Stimulated activated CD4-positive, alpha-beta T cell treated with anti-CD3 and anti-CD28 coated beads, Interleukin-4, amount 100 ng/mL, for 48 hours (primary cell): ENCODE measurements at regions not wholly inside any gene's neighbourhood (a gene's known extent, or its start where the extent isn't known, plus 50 kb on each side); places are given as distances from the start of the nearest gene placed in this dataset.

Source experiments
- DNase-seq, 2 donors: peaks; one replicate each; pipeline ENCODE4 v3.0.0-alpha.2; 2020; ENCODE audit warnings: low read depth in 2 of 2

DNA sequence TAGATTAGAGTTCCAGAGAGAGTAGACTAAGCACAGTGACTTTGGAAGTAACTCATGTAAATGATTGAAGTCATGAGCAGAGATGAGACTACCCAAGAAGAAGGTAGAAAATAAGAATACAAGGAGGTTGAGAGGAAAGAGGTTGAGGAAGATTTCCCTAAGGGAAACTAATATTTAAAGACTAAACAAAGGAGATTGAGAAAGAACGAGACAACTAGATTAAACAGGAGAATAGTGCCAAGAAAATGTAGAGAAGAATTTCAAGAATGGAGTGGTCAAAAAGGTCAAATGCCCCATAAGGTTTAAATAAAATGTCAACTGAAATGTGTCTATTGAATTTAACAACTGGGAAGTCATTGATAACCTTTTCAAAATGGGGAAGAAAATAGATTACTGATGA is 59.0 kb downstream of the RPS29 start:
- no peak for DNase-seq

DNA sequence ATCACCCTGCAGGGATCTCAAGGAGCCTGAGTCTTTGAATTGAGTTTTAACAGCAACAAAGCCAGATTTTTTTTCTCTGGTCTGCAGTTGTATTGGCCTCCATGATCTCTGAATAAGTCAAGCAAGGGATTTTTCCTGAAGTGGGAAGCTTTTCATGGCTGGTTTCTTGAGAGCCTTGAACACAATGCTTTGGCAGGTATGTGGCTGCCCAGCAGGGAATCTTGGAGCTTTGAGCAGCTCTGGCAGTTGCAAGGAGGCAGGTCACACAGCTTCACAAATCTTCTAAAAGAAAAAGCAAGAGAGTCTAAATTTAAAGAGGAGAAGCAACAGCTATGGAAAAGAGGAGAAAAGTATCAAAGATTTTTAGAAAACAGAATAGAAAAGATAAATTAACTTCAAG is 60.1 kb downstream of the RPS29 start:
- no peak for DNase-seq

DNA sequence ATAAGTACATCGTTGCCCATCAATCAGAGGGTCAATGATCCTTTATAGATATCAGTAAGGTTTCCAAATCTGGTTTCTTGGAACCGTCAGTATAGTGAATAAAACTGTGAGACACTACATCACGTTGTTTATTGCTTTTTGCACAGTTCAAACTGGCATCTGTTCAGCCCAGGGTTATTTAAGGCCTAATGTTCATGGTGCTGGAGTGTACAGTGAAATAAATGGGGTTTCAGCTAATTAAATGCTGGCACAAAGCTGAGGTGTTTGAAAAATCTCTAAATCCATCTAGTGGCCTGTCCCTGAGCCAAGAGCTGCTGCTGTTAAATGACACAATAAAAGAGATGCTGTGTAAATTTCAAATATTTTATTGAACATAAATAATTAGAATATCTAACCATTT is 69.9 kb downstream of the RPS29 start:
- no peak for DNase-seq

DNA sequence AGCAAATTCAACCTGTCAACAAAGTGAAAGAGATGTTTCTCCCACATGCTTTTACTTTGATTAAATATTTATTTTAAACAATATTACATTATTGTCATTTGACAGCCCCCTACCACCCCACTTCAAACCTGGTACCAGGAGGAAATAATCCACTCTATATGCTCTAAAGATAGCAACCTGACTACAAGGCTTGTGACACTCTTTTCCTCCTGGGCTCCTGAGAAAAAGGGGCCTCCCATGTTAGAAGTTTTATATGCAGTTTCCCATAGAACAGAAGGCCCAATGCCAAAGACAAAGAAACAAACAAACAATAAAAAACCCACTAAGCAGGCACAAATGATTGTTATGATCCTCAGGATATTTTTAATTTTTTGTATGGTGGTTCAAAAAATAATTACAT is 73.6 kb downstream of the RPS29 start:
- DNase-seq: no peak

DNA sequence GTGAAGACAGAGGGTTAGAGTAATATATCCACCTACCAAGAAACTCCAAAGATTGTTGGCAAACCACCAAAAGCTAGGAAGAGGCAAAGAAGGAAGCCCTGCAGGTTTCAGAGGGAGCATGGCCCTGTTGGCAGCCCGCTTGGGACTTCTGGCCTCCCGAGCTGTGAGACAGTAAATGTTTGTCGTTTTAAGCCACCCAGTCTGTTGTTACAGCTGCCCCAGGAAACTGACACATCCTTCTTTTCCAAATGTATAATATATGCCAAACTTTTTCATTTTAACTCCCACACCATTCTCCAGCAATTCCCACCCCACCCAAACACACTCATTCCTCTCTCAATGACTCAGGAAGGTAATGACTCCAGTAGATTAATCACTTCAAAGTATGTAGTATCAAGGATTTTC is 74.0 kb downstream of the RPS29 start:
- DNase-seq: no peak

DNA sequence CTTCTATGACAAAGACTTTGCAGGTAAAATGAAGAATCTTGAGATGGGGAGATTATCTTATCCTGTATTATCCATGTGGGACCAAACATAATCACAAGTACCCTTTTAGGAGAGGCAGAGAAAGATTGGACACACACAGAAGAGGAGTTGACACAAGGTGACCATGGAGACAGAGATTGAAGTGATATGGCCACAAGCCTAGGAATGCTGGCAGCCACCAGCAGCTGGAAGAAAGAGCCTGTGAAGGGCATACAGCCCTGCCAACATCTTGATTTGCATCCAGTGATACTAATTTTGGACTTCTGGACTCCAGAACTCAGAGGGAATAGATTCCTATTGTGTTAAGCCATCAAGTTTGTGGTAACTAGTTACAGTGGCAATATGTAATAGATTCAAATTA is 78.1 kb downstream of the RPS29 start:
- DNase-seq: no peak

DNA sequence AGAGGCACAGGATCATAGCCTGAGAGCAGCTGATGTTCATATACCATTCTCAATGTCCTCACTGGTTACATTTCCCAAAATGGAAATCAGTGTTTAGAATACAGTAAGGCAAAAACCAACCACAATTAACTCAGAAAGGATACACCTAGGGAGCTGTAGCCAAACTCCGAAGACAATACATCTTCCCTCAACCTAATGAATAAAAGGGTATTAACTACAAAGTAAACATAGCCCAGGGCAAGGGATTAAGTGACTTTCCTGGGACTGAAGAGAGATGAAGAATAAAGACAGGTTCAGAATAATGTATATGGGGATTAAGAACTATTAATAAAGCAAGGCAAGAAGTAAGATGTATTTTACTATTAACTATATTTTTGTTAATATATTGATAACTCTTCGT is 79.5 kb downstream of the RPS29 start:
- DNase-seq: no peak

DNA sequence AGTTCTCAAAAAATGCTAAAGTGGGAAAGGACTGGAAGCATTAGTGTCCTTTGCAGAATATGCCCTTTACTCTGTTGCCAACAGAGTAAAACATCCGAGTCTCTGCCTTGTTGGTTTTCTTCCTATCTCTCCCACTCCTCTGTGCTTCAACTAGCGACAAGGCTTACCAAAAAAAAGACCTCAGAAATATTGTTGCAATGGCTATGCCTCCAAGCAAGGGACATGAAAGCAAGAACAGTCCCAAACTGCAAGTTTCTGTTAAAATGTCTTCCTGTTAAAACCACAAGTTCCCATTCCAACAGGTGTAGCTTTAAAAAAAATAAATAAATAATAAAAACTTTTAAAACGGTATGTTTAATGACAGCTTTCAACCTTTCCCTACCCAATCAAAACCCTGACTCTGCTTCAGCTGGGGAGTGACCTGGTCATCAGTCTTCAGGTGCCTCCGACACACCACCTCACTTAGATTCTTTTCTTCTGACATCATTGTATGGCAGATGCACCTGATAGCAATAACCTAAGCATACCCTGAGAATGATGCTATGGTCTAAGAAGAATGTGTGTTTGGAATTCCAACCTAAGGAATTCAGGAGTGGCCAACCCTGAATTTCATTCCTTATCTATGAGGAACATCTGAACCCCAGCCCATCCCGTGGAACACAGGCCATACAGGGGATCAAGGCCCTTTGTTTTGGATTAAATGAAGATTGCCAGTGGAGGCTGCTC is 81.0 kb downstream of the RPS29 start:
- DNase-seq: no peak

DNA sequence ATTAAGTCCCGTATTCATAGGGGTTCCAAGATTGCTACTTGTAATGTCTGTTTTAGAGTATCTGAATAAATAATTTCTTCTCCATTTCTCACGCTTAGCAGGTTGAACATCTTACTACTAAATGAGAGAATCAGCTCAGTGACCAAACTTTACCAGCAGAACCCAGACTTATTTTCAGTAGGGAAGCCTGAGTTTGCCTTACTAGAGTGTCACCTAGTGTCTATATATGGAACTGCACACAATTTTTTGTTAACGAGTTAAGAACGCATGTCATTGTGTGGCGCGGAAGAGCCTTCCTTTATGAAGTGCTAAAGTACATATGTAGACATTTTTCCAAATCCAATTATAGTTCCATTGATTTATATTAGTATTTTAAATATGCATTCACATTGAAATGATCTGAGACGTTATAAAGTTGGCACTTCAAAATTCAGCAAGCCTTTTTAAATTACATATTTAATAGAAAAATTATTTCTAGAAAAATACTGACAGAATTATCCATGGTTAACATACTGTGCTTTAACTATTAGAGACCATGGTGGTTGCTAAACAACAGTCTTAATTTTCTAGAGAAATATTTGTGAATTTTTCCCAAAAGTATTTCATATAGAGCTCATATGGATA is 88.3 kb downstream of the RPS29 start:
- no peak for DNase-seq

DNA sequence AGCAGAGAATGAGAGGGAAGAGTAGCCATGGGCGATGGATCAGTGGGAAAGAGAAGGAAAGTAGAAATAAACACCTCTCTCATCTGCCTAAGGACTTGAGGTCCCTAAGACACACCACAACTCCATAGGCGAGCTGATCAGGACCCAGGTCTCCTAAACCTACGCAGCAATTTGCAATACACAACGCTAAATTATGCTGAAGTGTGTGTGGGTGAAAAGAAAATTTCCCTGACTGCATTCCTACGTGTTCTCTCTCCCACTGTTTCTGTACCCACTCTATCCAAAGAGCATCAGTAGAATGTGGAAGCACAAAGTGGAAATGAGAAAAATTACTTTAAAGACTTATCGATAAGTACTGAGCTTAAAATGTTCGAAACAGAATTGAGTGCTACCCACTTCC is 88.9 kb downstream of the RPS29 start:
- DNase-seq: no peak

DNA sequence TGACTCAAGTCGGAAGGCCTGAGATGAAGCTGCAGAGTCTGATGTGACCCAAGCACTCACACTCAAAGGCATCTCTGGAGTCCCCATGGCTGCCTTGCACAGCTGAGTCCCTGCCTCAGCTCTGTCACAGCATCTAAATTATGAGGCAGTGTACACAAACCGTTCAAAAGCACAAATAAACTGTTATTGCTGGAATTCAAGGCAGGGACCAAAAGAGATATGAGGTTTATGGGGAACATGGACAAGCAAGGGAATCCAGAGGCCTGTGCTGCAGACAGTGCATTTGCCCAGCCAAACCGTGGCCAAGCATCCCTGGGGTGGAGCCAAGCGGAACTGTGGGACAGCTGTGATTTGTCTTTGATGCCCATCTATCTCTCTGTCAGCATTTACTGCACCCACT is 91.3 kb downstream of the RPS29 start:
- DNase-seq: no peak

DNA sequence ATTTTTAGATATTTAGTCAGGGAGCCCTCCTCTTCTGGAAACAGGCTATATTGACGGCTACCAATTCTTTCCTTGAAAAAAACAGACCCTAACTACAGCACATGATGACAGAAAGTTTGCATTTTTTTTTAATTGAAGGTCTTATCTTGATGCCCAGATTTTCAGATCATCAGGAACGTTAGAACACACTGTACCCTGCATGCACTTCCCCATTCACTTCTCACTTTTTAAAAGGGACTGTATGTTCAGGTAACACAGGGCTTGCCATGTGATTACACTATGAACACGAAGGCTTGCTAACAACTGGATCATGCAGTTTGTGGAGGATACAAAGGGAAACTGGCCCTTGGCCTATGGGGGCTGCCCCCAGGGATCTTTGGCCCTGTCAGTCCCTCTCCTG is 92.6 kb downstream of the RPS29 start:
- no peak for DNase-seq

DNA sequence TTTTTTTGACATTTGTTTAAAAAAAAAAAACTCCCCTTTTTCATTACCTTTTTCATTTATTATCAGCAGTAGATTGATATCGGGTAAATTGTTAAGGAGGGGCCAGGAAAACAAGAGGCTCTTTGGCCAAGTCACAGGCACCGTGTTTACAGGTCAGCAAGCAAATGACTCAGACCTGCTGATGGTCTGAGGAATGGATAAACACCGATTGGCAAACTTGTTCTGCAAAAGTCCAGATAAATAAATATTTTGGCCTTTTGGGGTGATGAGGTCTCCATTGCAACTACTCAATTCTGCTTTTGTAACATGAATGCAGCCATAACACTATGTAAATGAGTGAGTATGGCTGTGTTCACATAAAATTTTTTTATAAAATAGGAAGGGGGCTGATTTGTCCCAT is 94.0 kb downstream of the RPS29 start:
- DNase-seq: no peak

DNA sequence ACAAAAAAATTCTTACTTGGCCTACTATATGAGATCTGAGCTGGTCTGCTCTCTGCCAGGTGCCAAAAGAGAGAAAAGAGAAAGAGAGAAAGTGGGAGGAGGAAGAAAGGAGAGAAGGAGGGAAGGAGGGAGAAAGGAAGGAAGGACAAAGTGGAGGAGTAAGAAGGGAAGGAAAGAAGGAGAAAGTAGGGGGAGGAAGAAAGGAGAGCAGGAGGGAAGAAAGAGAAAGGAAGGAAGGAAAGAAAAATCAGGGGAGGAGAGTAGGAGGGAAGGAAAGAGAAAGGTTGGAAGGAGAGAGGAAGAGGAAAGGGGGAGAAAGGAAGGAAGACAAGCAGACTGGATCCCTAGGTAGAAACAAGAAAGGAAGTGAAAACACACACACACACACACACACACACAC is 96.8 kb downstream of the RPS29 start:
- no peak for DNase-seq

DNA sequence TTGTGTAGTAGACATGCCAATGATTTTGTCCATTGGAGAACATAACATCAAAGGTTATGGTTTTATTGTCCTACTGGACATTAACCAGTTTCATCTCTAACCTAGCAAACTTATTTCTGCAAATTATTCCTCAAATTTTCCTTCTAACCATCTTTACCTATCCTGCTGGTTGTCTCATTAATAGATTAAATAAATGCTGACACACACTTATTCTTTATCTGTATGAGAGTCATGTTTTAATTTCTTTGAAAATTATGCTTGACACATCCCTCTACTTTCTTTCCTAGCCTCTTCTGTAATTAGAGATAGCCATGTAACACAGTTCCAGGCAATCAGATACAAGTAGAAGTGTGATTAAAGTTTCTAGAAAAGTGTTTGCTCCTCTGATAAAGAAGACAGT is 98.9 kb downstream of the RPS29 start:
- no peak for DNase-seq

DNA sequence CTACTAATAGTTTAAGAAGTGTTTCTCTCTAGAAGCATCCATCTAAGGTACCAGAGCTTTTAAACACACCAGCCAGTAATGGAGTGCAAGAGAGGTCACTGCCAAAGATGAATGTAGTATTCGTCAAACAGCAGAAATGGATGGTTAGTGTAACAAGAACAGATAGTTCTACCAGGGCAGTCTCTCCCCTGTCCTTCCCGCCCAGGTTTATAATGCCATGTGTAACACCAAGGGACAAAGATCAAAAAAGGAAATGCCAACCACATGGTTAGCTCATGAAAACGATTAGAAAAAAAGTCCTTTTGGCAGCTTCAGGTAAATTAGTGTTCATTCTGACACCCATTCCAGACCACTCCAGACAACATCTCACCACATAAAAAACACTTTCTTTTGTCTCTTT is 100.9 kb downstream of the RPS29 start:
- DNase-seq: no peak

DNA sequence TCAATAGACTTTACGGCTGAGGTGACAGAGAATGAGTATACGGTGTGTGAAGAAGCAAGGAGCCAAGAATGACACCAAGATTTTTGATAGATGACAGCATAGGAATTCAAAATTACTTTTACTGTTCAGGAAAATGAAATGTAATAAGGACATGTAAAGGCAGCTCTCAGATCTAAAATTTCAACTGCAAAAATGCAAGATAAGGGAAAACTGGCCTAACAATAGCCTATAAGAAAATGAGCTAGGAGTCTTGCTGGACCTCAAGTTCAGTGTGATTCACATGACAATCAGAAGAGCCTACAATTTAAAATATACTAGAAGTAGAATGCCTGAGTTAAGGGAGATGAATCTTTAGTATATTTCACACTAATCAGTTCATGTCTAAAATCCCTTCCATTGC is 102.0 kb downstream of the RPS29 start:
- no peak for DNase-seq

DNA sequence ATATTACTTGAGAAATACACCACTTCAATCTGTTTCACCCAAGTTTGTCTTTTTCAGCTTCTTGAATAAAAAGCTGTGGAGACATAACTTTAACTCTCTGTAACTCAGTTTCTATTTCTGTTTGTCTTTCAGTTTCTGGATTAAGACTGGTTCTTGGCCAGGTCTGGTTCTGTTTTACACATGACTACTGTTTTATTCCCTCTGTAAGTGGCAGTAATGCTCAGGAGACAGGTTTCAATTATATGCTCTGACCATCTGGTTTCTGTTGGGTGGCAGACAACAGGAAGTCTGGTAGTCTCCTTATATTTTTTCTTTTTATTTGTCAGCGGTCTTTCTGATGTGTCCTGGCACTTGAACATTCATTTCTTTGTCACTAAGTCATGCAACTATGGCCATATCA is 102.9 kb downstream of the RPS29 start:
- no peak for DNase-seq

DNA sequence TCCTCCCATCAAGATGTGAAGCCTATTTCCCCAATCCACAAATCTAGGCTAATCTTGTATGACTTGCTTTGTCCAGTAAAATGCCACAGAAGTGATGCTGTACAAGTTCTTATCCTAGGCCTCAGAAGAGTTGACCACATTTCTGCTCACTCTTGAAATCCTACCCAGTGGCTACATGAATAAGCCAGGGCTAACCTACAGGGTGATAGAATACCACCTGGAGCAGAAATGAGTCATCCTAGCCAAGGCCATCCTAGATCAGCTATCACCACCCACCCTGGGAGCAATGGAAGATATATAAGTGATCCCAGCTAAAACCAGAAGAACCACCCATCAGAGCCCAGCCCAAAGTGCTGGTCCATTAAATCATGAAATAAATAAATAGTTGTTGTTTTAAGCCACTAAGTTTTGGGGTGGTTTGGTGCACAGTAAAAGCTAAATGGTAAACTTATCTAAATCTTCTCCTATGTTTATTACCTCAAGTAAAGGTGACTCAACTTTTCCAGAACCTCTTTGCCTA is 105.1 kb downstream of the RPS29 start:
- DNase-seq: no peak

DNA sequence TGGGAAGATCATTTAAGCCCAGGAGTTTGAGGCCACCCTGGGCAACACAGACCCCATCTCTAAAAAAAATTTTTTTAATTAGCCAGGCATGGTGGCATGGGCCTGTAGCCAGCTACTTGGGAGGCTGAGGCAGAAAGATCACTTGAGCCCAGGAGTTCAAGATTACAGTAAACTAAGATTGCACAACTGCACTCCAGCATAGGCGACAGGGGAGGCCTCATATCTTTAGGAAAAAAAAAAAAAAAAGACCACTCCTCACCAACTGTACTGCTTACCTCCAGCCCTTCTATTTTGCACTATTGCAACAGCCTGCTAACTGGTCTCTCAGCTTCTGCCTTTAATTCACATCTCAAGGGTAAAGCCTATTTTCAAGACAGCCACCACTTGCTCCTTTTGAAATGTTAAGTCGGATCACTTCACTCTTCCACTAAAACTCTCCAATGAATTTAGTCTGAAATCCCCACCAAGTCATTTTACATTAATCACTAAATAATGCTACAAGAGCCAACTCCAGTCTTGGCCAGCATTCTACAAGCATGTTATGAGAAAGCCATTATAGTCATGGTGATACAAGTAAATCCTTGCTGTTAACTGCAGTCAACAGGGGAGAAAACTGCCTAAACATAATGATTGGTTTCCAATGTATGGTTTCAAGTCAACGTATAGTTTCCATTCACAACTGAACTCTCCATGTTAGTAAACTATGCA is 106.0 kb downstream of the RPS29 start:
- DNase-seq: no peak

DNA sequence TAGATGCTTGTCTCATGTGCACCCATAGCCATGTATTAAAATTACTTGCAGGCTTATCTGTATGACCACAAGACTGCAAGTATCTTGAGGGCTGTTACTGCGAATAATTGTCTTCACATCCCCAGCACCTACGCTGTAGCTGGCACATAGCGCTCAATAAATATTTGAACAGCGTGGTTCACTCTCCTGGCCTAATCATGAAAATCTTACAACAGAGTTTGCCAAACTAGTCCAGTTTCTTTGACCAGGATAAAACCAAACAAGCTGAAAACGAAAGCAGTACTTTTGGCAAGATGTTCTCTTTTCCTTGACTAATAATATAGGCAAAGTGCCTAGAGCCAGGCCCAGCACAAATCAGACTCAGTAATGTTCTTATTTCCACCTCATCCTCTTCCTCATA is 106.7 kb downstream of the RPS29 start:
- no peak for DNase-seq

DNA sequence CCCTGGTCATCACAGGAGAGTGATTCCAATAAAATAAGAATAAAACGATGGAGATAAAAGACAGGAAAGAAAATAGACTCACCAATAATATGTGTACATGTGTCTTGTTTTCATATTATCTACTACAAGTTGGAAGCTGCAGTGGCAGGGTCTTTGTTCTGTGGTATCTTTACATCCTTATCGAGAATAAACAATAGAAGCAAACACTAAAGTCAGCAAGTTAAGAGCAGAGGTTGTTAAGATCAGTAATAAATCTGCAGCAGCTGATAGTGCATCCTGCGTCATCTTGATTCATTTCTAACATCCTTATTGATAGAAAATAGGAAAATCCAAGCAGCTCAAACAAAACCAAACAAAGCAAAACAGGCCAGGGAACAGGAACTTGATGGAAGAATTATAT is 107.4 kb downstream of the RPS29 start:
- no peak for DNase-seq

DNA sequence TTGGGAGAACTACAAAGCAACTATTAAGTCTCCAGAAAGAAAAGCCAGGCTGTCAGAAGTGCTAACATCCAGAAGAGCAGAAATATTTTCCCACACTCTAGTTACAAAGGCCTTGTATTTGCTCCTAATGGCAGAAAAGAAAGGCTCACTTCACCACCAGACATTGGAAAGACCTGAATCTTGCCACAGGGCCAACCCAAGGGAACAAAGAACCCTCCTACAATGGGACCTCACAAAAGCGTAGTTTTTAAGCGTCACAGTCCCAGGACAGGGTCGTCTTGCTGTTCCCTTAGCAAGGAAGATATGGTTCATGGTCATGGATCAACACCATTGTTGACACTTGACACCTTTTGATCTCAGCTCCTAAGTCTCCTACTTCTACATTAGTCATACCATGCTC is 119.1 kb downstream of the RPS29 start:
- no peak for DNase-seq
